B cell (primary cell): ENCODE measurements at regions not wholly inside any gene's neighbourhood (a gene's known extent, or its start where the extent isn't known, plus 50 kb on each side); places are given as distances from the start of the nearest gene placed in this dataset.

Experiments
- ATAC-seq: fragments of 200-7000 bp; cut with Tn5 transposase; one replicate; pipeline ENCODE4 v1.10.0; 2021; ENCODE audit warnings: low read depth, mild to moderate bottlenecking, moderate number of reproducible peaks, moderate library complexity
- CTCF ChIA-PET: fragments of 350-600 bp; sonication (Branson Sonifier 250); formaldehyde crosslinking; loops from one replicate; lab custom pipeline; 2021; ENCODE audit warnings: antibody characterized with exemption, inconsistent platforms; lab: Charles Lee
- POLR2A ChIA-PET: fragments of 350-600 bp; sonication (Branson Sonifier 250); formaldehyde crosslinking; loops from one replicate; lab custom pipeline; 2021; ENCODE audit warnings: antibody characterized with exemption; lab: Charles Lee
- DNase-seq: peaks from one replicate; pipeline ENCODE4 v3.0.0; 2013
- H2AFZ ChIP-seq: 2 replicates; pipeline ENCODE4 v1.6.1; 2012; ENCODE audit warnings: mild to moderate bottlenecking, low read depth, low read length; ENCODE audit not compliant: insufficient read depth, poor library complexity, severe bottlenecking
- H3K27ac ChIP-seq, 2 donors: 1 replicate in 1 of 2; 2 replicates in 1 of 2; pipeline ENCODE4 v1.5.1; 2012 to 2013; ENCODE audit warnings: low read length in 2 of 2, mild to moderate bottlenecking in 2 of 2, moderate library complexity in 1 of 2
- H3K27me3 ChIP-seq, 4 experiments: fragments of 200-600 bp in 1 of 4; sonication (generic) in 1 of 4; replicated peaks in 1 of 4; 1 replicate in 2 of 4; 2 replicates in 2 of 4; pipeline versions ENCODE4 v1.6.1 to v1.7.0; 2013 to 2016; ENCODE audit warnings: low read length in 3 of 4, mild to moderate bottlenecking in 2 of 4, mixed read lengths in 1 of 4, moderate library complexity in 1 of 4; ENCODE audit not compliant: insufficient read depth in 4 of 4, control insufficient read depth in 3 of 4; ENCODE audit errors: control extremely low read depth in 1 of 4
- H3K36me3 ChIP-seq, 2 experiments: replicated peaks in 1 of 2; 1 replicate in 1 of 2; 2 replicates in 1 of 2; pipeline versions ENCODE4 v1.6.1 to v1.7.1; 2013; ENCODE audit warnings: low read length in 1 of 2; ENCODE audit not compliant: insufficient read depth in 2 of 2, control insufficient read depth in 1 of 2; ENCODE audit errors: control extremely low read depth in 1 of 2, extremely low read depth in 1 of 2
- H3K4me1 ChIP-seq, 2 donors: fragments of 200-600 bp in 1 of 2; sonication (generic) in 1 of 2; 1 replicate in 1 of 2; 2 replicates in 1 of 2; pipeline versions ENCODE4 v1.5.1 to v1.6.1; 2013 to 2017; ENCODE audit warnings: low read length in 2 of 2; ENCODE audit not compliant: control insufficient read depth in 2 of 2, insufficient read depth in 2 of 2
- H3K4me2 ChIP-seq: replicated peaks from 2 replicates; pipeline ENCODE3; 2012; ENCODE audit warnings: mild to moderate bottlenecking, low read depth, low read length; ENCODE audit not compliant: poor library complexity, severe bottlenecking
- H3K4me3 ChIP-seq, 5 experiments: fragments of 200-600 bp in 1 of 5; sonication (generic) in 1 of 5; 1 replicate in 3 of 5; 2 replicates in 2 of 5; pipeline versions ENCODE4 v1.5.1 to v1.7.0; 2011 to 2016; ENCODE audit warnings: low read length in 4 of 5, mild to moderate bottlenecking in 4 of 5, low read depth in 2 of 5, control low read depth in 1 of 5, moderate library complexity in 1 of 5; ENCODE audit not compliant: insufficient read depth in 1 of 5; ENCODE audit errors: control extremely low read depth in 1 of 5, extremely low read depth in 1 of 5
- H3K79me2 ChIP-seq: fragments of 200-600 bp; sonication (generic); one replicate; pipeline ENCODE4 v1.6.0; 2016; ENCODE audit warnings: low read length; ENCODE audit not compliant: control insufficient read depth, insufficient read depth
- H3K9ac ChIP-seq: fragments of 200-600 bp; sonication (generic); 2 replicates; pipeline ENCODE4 v1.6.1; 2017; ENCODE audit warnings: mild to moderate bottlenecking, low read length, moderate library complexity
- H3K9me3 ChIP-seq, 3 donors: one replicate each; pipeline versions ENCODE4 v1.6.1 to v1.7.1; 2013; ENCODE audit warnings: low read length in 2 of 3; ENCODE audit not compliant: control insufficient read depth in 2 of 3, insufficient read depth in 1 of 3; ENCODE audit errors: control extremely low read depth in 1 of 3
- H4K20me1 ChIP-seq: 2 replicates; pipeline ENCODE4 v1.6.0; 2012; ENCODE audit warnings: mild to moderate bottlenecking, low read length; ENCODE audit not compliant: insufficient read depth, control insufficient read depth, poor library complexity, severe bottlenecking
- H3K27ac Mint-ChIP-seq: one replicate; pipeline ENCODE4 v1.8.0; 2021; ENCODE audit warnings: mixed read lengths
- H3K27me3 Mint-ChIP-seq: one replicate; pipeline ENCODE4 v1.8.0; 2021; ENCODE audit warnings: mixed read lengths
- H3K4me1 Mint-ChIP-seq: one replicate; pipeline ENCODE4 v1.8.0; 2021; ENCODE audit warnings: mixed read lengths
- H3K4me3 Mint-ChIP-seq: one replicate; pipeline ENCODE4 v1.8.0; 2021; ENCODE audit warnings: mixed read lengths
- H3K9me3 Mint-ChIP-seq: one replicate; pipeline ENCODE4 v1.8.0; 2022; ENCODE audit warnings: mixed read lengths; ENCODE audit not compliant: insufficient read depth
- CTCF ChIP-seq: fragments of 200-600 bp; IDR thresholded peaks from one replicate; pipeline ENCODE4 v1.8.0; 2022; ENCODE audit warnings: antibody characterized with exemption, mild to moderate bottlenecking
- EZH2 ChIP-seq: IDR thresholded peaks from 2 replicates; pipeline ENCODE4 v1.6.1; 2012; ENCODE audit warnings: borderline replicate concordance, low read depth, mild to moderate bottlenecking, moderate library complexity, low read length; ENCODE audit not compliant: insufficient read depth, poor library complexity, severe bottlenecking
- WGBS: methylation state at CpG from one replicate; pipeline ENCODE4 v1.1.5; 2013; ENCODE audit warnings: missing lambda C conversion rate; ENCODE audit not compliant: insufficient coverage; 5-methylcytosine and 5-hydroxymethylcytosine counted together
- intact Hi-C: fragments of 100-400 bp; cut with micrococcal nuclease; formaldehyde crosslinking; loops from one replicate; pipeline ENCODE4 v1.10.0; 2022

GRCh38 chr12:116656306-116656705 lies 81.6 kb downstream of the SPRING1 start:
- Histone ChIP-seq H3K27me3 (peaks cover 0 to 15% (median 7%) of the 10 kb centered on the region in 4 experiments), H4K20me1 (no peaks in the 10 kb centered on the region), H3K36me3 (no peaks in the 10 kb centered on the region), H2AFZ (no peak overlapping the region), H3K9me3 (peaks cover 0 to 3% (median 0%) of the 10 kb centered on the region in 3 donors), H3K4me3 (no peak overlapping the region), H3K79me2 (no peaks in the 10 kb centered on the region), H3K4me1 (no peaks in the 10 kb centered on the region), H3K9ac (no peak overlapping the region), H3K27ac (no peak overlapping the region), H3K4me2 (no peak overlapping the region)
- ATAC-seq, result no peak
- H3K9me3 Mint-ChIP-seq, result no peaks in the 10 kb centered on the region
- H3K4me1 Mint-ChIP-seq, result peaks cover 2% of the 10 kb centered on the region
- whole genome bisulfite sequencing, result 86% methylated on average over 4 of the region's 5 CpGs
- intact Hi-C loops, result no loop called here
- no peak for DNase-seq
- no peak overlapping the region for H3K4me3 Mint-ChIP-seq
- CTCF ChIA-PET, result no interaction called here
- POLR2A ChIA-PET, result no interaction called here
- peaks cover 42% of the 10 kb centered on the region for H3K27me3 Mint-ChIP-seq
- H3K27ac Mint-ChIP-seq, result peak overlapping the region; percentile 7
- no peak for TF ChIP-seq CTCF
- TF ChIP-seq EZH2, result no peak

GRCh38 chr12:116654226-116654743 lies 83.6 kb downstream of the SPRING1 start:
- no peak overlapping the region for H3K4me3 Mint-ChIP-seq
- Histone ChIP-seq H3K9me3 (peaks cover 0 to 3% (median 3%) of the 10 kb centered on the region in 3 donors), H3K27me3 (peaks cover 0 to 14% (median 7%) of the 10 kb centered on the region in 4 experiments), H3K9ac (no peak overlapping the region), H3K4me3 (no peak overlapping the region), H4K20me1 (no peaks in the 10 kb centered on the region), H3K36me3 (no peaks in the 10 kb centered on the region), H3K27ac (no peak overlapping the region), H2AFZ (no peak overlapping the region), H3K79me2 (no peaks in the 10 kb centered on the region), H3K4me2 (no peak overlapping the region), H3K4me1 (no peaks in the 10 kb centered on the region)
- H3K27ac Mint-ChIP-seq, result no peak overlapping the region
- TF ChIP-seq EZH2 (no peak), CTCF (no peak)
- ChIA-PET POLR2A (no interaction called here), CTCF (interaction anchor here (0.6 kb wide), 1 partner anchor 12 kb away, joined by 3 read pairs; no protein-coding TSS in a partner anchor)
- peaks cover 45% of the 10 kb centered on the region for H3K27me3 Mint-ChIP-seq
- peaks cover 1% of the 10 kb centered on the region for H3K9me3 Mint-ChIP-seq
- WGBS, result 94% methylated on average over 3 of the region's 6 CpGs
- intact Hi-C loops, result no loop called here
- ATAC-seq, result no peak
- no peaks in the 10 kb centered on the region for H3K4me1 Mint-ChIP-seq
- DNase-seq, result no peak
